Right lobe of liver (tissue), 4 donors: ENCODE measurements at regions not wholly inside any gene's neighbourhood (a gene's known extent, or its start where the extent isn't known, plus 50 kb on each side); places are given as distances from the start of the nearest gene placed in this dataset.

Experiments
- POLR2A ChIP-seq: fragments of 450-650 bp; IDR thresholded peaks from one replicate; pipeline ENCODE4 v1.6.1; 2017; ENCODE audit warnings: antibody characterized with exemption, mild to moderate bottlenecking
- TF ChIP-seq, protein P1 (sequence below), 4 donors: fragments of 200-600 bp in 3 of 4; fragments of 450-650 bp in 1 of 4; IDR thresholded peaks; one replicate each; pipeline versions ENCODE4 v1.5.1 to v1.8.0; 2016 to 2022; ENCODE audit warnings: antibody characterized with exemption in 4 of 4, mild to moderate bottlenecking in 2 of 4
- donor health status: DM: no; HTN: no; CAD: no.
- donor health status: DM: no; HTN: no; CAD: no.
- donor health status: DM: no; HTN: yes; CAD: no.

DNA sequence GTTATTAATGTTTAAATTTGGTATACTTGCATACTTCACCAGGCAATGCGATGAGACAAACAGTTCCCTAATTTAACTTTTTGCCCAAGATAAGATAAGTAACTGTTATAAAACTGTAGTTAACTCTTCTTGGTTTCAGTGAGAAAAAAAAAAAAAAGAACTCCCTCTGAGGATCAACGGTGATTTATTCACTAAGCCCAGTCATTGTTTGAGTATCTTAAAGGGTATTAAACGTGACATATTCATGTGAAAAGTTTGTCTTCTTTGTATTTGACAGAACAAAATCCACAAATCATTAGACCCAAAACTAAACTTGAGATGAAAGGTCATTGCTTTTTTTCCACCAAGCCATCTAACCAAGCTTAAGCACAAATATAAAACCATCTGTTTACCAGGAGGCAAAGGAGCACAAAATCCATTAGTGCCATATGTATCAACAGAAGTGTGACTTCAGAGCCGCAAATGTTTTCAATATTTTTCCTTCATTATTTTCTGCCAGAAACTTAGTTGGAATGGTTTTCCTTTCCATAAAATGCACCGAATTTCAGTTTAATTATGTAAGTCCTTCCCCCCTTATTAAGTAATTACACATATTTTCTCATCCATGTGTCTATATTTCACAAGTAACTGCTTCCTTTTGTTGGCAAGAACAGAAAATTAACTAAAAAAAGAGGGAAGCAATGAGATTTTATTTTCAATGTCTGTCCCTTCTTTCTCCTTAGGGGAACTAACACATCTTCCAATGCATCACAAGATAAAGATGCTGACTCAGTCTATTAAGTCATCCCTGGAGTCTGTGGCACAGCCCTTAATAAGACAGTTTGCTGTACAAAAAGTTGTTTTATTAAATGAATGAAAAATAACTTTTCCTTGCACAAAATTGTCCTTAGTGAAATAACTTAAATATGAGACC, 92.2 kb upstream of the RAP2B start:
- no peak for TF ChIP-seq POLR2A
- TF ChIP-seq, protein P1, sequence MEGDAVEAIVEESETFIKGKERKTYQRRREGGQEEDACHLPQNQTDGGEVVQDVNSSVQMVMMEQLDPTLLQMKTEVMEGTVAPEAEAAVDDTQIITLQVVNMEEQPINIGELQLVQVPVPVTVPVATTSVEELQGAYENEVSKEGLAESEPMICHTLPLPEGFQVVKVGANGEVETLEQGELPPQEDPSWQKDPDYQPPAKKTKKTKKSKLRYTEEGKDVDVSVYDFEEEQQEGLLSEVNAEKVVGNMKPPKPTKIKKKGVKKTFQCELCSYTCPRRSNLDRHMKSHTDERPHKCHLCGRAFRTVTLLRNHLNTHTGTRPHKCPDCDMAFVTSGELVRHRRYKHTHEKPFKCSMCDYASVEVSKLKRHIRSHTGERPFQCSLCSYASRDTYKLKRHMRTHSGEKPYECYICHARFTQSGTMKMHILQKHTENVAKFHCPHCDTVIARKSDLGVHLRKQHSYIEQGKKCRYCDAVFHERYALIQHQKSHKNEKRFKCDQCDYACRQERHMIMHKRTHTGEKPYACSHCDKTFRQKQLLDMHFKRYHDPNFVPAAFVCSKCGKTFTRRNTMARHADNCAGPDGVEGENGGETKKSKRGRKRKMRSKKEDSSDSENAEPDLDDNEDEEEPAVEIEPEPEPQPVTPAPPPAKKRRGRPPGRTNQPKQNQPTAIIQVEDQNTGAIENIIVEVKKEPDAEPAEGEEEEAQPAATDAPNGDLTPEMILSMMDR (IDR thresholded peaks at IDR 0.05), result no peak
